ENCODE measurements at regions not wholly inside any gene's neighbourhood (a gene's known extent, or its start where the extent isn't known, plus 50 kb on each side); places are given as distances from the start of the nearest gene placed in this dataset.

GRCh38 chr21:38667291-38667870 is 138.3 kb upstream of the ETS2 start:
- H4K91ac ChIP-seq (ENCODE audit: low read length), result peak overlapping the region; percentile 35
- no peak overlapping the region for H4K8ac ChIP-seq (ENCODE audit: low read length)
- no peak overlapping the region for H3K4me3 ChIP-seq (ENCODE audit: insufficient read depth in 1 of 2, low read depth in 1 of 2, low read length in 2 of 2)
- H2BK12ac ChIP-seq (ENCODE audit: low read length in 2 of 2), result no peak overlapping the region
- no peak overlapping the region for H3K4ac ChIP-seq (ENCODE audit: low read depth in 1 of 2, low read length in 2 of 2)
- no peak overlapping the region for H2BK120ac ChIP-seq (ENCODE audit: low read depth, low read length)
- no peaks in the 10 kb centered on the region for H3K36me3 ChIP-seq (ENCODE audit: control insufficient read depth in 1 of 2, insufficient read depth in 2 of 2, low read depth in 1 of 2, low read length in 2 of 2)
- H3K4me1 ChIP-seq (ENCODE audit: control insufficient read depth, insufficient read depth, low read depth, low read length), result no peaks in the 10 kb centered on the region
- H3K18ac ChIP-seq (ENCODE audit: low read depth in 1 of 2, low read length in 2 of 2), result no peak overlapping the region
- no peak overlapping the region for H2AFZ ChIP-seq (ENCODE audit: low read depth, low read length)
- no peak overlapping the region for H3K4me2 ChIP-seq (ENCODE audit: low read length, poor library complexity, severe bottlenecking)
- H3K9ac ChIP-seq (ENCODE audit: low read length), result no peak overlapping the region
- H3K79me1 ChIP-seq (replicated peaks; ENCODE audit: low read length, poor library complexity, severe bottlenecking), result no peaks in the 10 kb centered on the region
- WGBS, result 93% methylated on average over 11 of the region's 11 CpGs
- no peak overlapping the region for H2AK5ac ChIP-seq (ENCODE audit: low read length, severe bottlenecking)
- H3K27ac ChIP-seq (ENCODE audit: low read length, poor library complexity, severe bottlenecking), result no peak overlapping the region
- H3K23ac ChIP-seq (ENCODE audit: low read length in 2 of 2), result no peak overlapping the region
- no peak overlapping the region for H2BK5ac ChIP-seq (ENCODE audit: low read depth, low read length, poor library complexity, severe bottlenecking)
- H3K14ac ChIP-seq (ENCODE audit: low read length in 2 of 2), result no peak overlapping the region
- DNase-seq, result no peak
- H2BK15ac ChIP-seq (ENCODE audit: low read depth, poor library complexity, severe bottlenecking), result no peak overlapping the region
- no peaks in the 10 kb centered on the region for H3K9me3 ChIP-seq (ENCODE audit: control insufficient read depth, low read length)
- peaks cover 25 to 30% of the 10 kb centered on the region in 2 experiments for H3K27me3 ChIP-seq (ENCODE audit: control insufficient read depth in 1 of 2, insufficient read depth in 1 of 2, low read length in 2 of 2)

GRCh38 chr21:38668067-38668466 is 137.7 kb upstream of the ETS2 start:
- Histone ChIP-seq H3K4me2 (ENCODE audit: low read length, poor library complexity, severe bottlenecking) (no peak overlapping the region), H4K8ac (ENCODE audit: low read length) (no peak overlapping the region), H4K91ac (ENCODE audit: low read length) (no peak overlapping the region), H3K79me1 (replicated peaks; ENCODE audit: low read length, poor library complexity, severe bottlenecking) (no peaks in the 10 kb centered on the region), H3K4me1 (ENCODE audit: control insufficient read depth, insufficient read depth, low read depth, low read length) (no peaks in the 10 kb centered on the region), H2BK12ac (ENCODE audit: low read length in 2 of 2) (no peak overlapping the region), H3K27me3 (ENCODE audit: control insufficient read depth in 1 of 2, insufficient read depth in 1 of 2, low read length in 2 of 2) (peaks cover 25 to 27% of the 10 kb centered on the region in 2 experiments), H3K9ac (ENCODE audit: low read length) (no peak overlapping the region), H3K36me3 (ENCODE audit: control insufficient read depth in 1 of 2, insufficient read depth in 2 of 2, low read depth in 1 of 2, low read length in 2 of 2) (no peaks in the 10 kb centered on the region), H3K14ac (ENCODE audit: low read length in 2 of 2) (no peak overlapping the region), H3K18ac (ENCODE audit: low read depth in 1 of 2, low read length in 2 of 2) (no peak overlapping the region), H3K9me3 (ENCODE audit: control insufficient read depth, low read length) (no peaks in the 10 kb centered on the region), H2AFZ (ENCODE audit: low read depth, low read length) (no peak overlapping the region), H2BK15ac (ENCODE audit: low read depth, poor library complexity, severe bottlenecking) (no peak overlapping the region), H2BK5ac (ENCODE audit: low read depth, low read length, poor library complexity, severe bottlenecking) (no peak overlapping the region), H3K4ac (ENCODE audit: low read depth in 1 of 2, low read length in 2 of 2) (no peak overlapping the region), H2AK5ac (ENCODE audit: low read length, severe bottlenecking) (no peak overlapping the region), H3K4me3 (ENCODE audit: insufficient read depth in 1 of 2, low read depth in 1 of 2, low read length in 2 of 2) (no peak overlapping the region), H2BK120ac (ENCODE audit: low read depth, low read length) (no peak overlapping the region), H3K23ac (ENCODE audit: low read length in 2 of 2) (no peak overlapping the region), H3K27ac (ENCODE audit: low read length, poor library complexity, severe bottlenecking) (no peak overlapping the region)
- 79% methylated on average over 1 of the region's 1 CpG for WGBS
- DNase-seq, result no peak

- H3K4me3 ChIP-seq (ENCODE audit: insufficient read depth in 1 of 2, low read depth in 1 of 2, low read length in 2 of 2), result no peak overlapping the region
- no peak overlapping the region for H3K4ac ChIP-seq (ENCODE audit: low read depth in 1 of 2, low read length in 2 of 2)
- no peak overlapping the region for H3K9ac ChIP-seq (ENCODE audit: low read length)
- H3K27me3 ChIP-seq (ENCODE audit: control insufficient read depth in 1 of 2, insufficient read depth in 1 of 2, low read length in 2 of 2), result peaks cover 22 to 25% of the 10 kb centered on the region in 2 experiments
- H3K14ac ChIP-seq (ENCODE audit: low read length in 2 of 2), result no peak overlapping the region
- H3K9me3 ChIP-seq (ENCODE audit: control insufficient read depth, low read length), result no peaks in the 10 kb centered on the region
- no peak overlapping the region for H2AFZ ChIP-seq (ENCODE audit: low read depth, low read length)
- 94% methylated on average over 6 of the region's 6 CpGs for WGBS
- no peak overlapping the region for H4K91ac ChIP-seq (ENCODE audit: low read length)
- no peak overlapping the region for H2BK12ac ChIP-seq (ENCODE audit: low read length in 2 of 2)
- no peaks in the 10 kb centered on the region for H3K36me3 ChIP-seq (ENCODE audit: control insufficient read depth in 1 of 2, insufficient read depth in 2 of 2, low read depth in 1 of 2, low read length in 2 of 2)
- no peaks in the 10 kb centered on the region for H3K4me1 ChIP-seq (ENCODE audit: control insufficient read depth, insufficient read depth, low read depth, low read length)
- H4K8ac ChIP-seq (ENCODE audit: low read length), result no peak overlapping the region
- no peak overlapping the region for H2BK15ac ChIP-seq (ENCODE audit: low read depth, poor library complexity, severe bottlenecking)
- H3K27ac ChIP-seq (ENCODE audit: low read length, poor library complexity, severe bottlenecking), result no peak overlapping the region
- no peak overlapping the region for H3K4me2 ChIP-seq (ENCODE audit: low read length, poor library complexity, severe bottlenecking)
- H3K79me1 ChIP-seq (replicated peaks; ENCODE audit: low read length, poor library complexity, severe bottlenecking), result no peaks in the 10 kb centered on the region
- no peak overlapping the region for H2BK5ac ChIP-seq (ENCODE audit: low read depth, low read length, poor library complexity, severe bottlenecking)
- H3K18ac ChIP-seq (ENCODE audit: low read depth in 1 of 2, low read length in 2 of 2), result no peak overlapping the region
- H3K23ac ChIP-seq (ENCODE audit: low read length in 2 of 2), result no peak overlapping the region
- no peak for DNase-seq
- no peak overlapping the region for H2BK120ac ChIP-seq (ENCODE audit: low read depth, low read length)
- H2AK5ac ChIP-seq (ENCODE audit: low read length, severe bottlenecking), result no peak overlapping the region
Measured at GRCh38 chr21:38668541-38668940, 137.2 kb upstream of the ETS2 start.

- H2BK120ac ChIP-seq (ENCODE audit: low read depth, low read length), result no peak overlapping the region
- no peak overlapping the region for H2AFZ ChIP-seq (ENCODE audit: low read depth, low read length)
- no peak overlapping the region for H3K14ac ChIP-seq (ENCODE audit: low read length in 2 of 2)
- DNase-seq, result peak; percentile 37
- H4K91ac ChIP-seq (ENCODE audit: low read length), result no peak overlapping the region
- H3K4me1 ChIP-seq (ENCODE audit: control insufficient read depth, insufficient read depth, low read depth, low read length), result no peaks in the 10 kb centered on the region
- H3K18ac ChIP-seq (ENCODE audit: low read depth in 1 of 2, low read length in 2 of 2), result no peak overlapping the region
- whole genome bisulfite sequencing, result 78% methylated on average over 6 of the region's 6 CpGs
- no peak overlapping the region for H3K4me2 ChIP-seq (ENCODE audit: low read length, poor library complexity, severe bottlenecking)
- no peaks in the 10 kb centered on the region for H3K36me3 ChIP-seq (ENCODE audit: control insufficient read depth in 1 of 2, insufficient read depth in 2 of 2, low read depth in 1 of 2, low read length in 2 of 2)
- H3K27ac ChIP-seq (ENCODE audit: low read length, poor library complexity, severe bottlenecking), result no peak overlapping the region
- H3K9ac ChIP-seq (ENCODE audit: low read length), result no peak overlapping the region
- H2BK15ac ChIP-seq (ENCODE audit: low read depth, poor library complexity, severe bottlenecking), result no peak overlapping the region
- H2BK12ac ChIP-seq (ENCODE audit: low read length in 2 of 2), result no peak overlapping the region
- H2BK5ac ChIP-seq (ENCODE audit: low read depth, low read length, poor library complexity, severe bottlenecking), result no peak overlapping the region
- peaks cover 19 to 23% of the 10 kb centered on the region in 2 experiments for H3K27me3 ChIP-seq (ENCODE audit: control insufficient read depth in 1 of 2, insufficient read depth in 1 of 2, low read length in 2 of 2)
- no peak overlapping the region for H4K8ac ChIP-seq (ENCODE audit: low read length)
- no peak overlapping the region for H3K4ac ChIP-seq (ENCODE audit: low read depth in 1 of 2, low read length in 2 of 2)
- no peaks in the 10 kb centered on the region for H3K9me3 ChIP-seq (ENCODE audit: control insufficient read depth, low read length)
- no peak overlapping the region for H3K4me3 ChIP-seq (ENCODE audit: insufficient read depth in 1 of 2, low read depth in 1 of 2, low read length in 2 of 2)
- no peak overlapping the region for H3K23ac ChIP-seq (ENCODE audit: low read length in 2 of 2)
- no peak overlapping the region for H2AK5ac ChIP-seq (ENCODE audit: low read length, severe bottlenecking)
- no peaks in the 10 kb centered on the region for H3K79me1 ChIP-seq (replicated peaks; ENCODE audit: low read length, poor library complexity, severe bottlenecking)
Measured at GRCh38 chr21:38669186-38669585, 136.5 kb upstream of the ETS2 start.

All from mesenchymal stem cell (in vitro differentiated cells and primary cell).